Colon (tissue), 2 donors: ENCODE measurements at regions not wholly inside any gene's neighbourhood (a gene's known extent, or its start where the extent isn't known, plus 50 kb on each side); places are given as distances from the start of the nearest gene placed in this dataset.

Source experiments
- FAIRE-seq: peaks from 2 replicates; lab custom pipeline; 2012; peaks lifted over from hg19 to GRCh38; lab: Jason Lieb, UNC
- donor health status: control.
- donor health status: control.

DNA sequence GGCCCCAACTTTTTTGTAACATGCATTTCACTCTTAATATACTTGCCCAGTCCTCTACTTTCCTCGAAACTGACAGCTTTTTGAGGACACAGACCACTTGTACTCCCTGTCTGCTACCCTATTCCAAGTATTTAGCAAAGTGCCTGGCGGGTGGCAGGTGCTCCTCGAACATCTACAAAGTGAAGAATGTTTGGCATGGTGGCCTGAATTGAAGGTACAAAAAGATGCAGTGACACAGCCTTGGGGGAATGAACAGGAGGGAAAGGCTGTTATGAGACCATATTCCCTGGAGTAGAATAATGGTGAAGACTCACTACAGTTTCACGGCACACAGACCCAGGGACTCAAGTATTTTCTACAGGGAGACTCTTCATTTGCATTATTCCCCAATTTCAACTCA lies 590.9 kb downstream of the PRELID2 start:
- no peak for FAIRE-seq

DNA sequence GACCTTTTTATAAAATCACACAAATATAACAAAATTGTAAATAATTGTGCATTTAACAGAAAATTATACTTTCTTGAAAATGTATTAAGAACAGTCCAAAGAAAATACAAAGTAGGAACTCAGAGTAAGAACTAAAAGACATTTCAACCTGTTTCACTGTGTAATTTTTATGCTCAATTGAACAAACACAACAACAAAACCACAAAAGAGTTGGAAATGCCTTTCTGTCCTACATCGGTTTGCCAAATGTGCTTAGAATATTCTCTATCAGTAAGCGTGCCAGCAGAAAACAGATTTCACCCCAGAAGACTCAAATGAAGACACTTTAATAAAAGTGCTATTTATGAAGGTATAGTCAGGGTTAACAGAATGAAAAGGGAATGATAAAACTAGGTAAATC lies 592.1 kb downstream of the PRELID2 start:
- FAIRE-seq = no peak

DNA sequence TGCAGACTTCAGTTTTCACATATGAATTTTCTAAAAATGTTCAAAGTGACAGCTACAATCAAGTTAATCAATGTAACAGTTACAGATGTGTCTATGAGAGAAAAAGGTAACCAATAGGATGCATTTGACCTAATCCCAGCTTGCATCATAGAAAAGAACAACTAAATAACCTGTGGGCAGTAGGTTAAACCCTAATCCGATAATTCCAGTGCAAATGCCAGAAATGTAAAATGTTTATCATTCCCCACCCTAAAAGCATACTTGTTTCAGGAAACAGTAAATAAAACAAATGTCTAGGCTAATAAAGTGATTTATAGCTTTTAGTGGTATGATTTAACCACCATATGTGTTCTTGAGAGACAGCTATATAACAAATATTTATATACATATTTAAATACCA lies 592.6 kb downstream of the PRELID2 start:
- no peak for FAIRE-seq

DNA sequence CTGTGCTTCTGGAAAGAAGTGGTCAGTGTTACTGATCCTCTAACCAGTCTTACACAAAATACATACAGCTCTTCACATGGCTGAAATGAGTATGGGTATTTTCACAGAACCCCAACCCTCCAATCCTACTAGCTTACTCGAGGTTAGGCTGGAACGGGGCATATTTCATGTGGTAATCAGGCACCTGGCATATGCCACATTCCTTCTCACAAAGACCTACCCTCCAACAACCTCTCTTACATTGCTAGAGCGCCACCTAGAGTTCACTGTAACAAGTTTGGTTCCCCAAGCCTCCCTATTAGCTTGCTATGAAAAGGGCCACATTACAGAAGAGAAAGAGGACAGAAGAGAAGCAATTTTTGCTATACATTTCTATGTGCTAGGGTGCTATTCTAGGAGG lies 597.3 kb downstream of the PRELID2 start:
- FAIRE-seq = no peak

DNA sequence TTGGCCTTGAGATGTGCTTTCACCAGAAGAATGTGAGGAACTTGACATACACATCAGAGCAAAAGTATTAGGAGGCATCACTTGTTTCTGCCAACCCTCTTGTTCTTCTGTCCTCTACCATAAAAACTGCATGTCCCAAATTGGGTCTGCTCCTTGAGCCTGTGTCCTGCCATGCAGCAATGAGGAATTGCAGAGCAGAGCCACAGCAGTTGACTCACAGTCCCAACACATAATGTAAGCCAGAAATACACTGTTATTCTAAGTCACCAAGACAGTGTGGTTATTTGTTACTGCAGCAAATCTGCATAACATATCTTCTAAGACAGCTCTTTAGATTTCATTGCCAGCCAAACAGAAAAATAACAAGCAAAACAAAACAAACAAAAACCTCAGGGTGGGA lies 598.2 kb downstream of the PRELID2 start:
- no peak for FAIRE-seq

DNA sequence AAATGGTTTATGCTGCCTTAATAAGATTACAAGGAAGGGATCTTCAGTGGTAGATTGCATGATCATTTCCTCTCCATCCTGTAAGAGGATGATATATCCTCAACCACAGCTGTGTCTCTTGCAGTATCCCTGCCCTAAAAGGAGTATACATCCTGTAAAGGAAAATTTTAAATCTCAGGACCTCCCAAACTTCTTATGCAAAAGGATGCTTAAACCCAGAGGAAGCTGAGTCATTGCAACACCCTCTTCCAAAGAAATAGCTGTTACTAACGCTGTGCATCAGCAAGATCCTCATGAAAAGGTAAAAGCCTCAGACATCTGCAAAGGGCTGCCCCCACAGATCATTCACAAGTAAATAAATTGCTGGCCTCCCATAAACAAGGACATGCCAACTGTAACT lies 599.0 kb downstream of the PRELID2 start:
- FAIRE-seq = no peak

DNA sequence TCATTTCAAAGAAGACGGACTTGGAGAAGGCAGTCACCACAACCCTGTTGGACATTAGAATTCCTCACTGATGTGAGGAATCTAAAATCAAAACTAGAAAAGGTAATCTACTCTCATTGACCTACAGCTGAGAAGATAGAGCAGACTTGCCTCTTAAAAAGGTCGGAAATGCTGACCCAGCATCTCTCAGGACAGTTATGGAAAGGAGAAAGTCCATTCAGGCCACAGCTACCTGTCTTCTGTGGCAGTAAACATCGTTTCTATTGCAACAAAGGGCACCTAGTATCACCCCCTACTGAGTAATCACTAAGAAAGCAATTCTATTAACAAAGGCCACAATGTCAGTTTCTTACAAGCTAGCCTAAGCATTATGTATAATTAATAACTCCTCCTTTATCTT lies 601.7 kb downstream of the PRELID2 start:
- no peak for FAIRE-seq

DNA sequence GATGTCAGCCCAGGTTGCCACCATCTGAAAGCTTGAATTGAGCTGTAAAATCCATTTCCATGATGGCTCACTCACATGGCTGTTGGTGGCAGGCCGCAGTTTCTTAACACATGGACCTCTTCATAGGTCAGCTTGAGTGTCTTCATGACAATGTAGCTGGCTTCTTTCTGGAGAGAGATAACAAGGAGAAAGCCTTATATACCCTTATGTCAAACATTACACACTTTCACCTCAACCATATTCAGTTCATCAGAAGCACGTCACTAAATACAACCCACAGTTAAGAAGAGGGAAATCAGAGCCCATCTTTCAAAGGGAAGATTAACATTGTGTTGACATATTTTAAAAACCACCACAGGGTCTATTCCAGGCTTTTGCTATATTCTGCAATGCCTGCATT lies 604.4 kb downstream of the PRELID2 start:
- FAIRE-seq = no peak

DNA sequence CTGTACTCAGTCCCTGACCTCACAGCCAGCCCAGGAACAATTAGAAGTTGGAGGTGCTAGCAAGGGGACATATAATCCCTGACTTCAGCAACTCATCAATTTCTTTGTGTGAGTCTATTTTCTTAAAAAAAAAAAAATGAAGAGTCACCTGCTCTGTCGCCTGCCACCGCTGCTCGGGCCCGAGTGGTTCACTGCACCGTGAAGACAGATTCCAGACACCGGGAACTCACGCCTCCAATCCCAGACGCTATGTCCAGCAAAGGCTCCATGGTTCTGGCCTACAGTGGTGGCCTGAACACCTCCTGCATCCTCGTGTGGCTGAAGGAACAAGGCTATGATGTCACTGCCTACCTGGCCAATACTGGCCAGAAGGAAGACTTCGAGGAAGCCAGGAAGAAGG lies 606.6 kb downstream of the PRELID2 start:
- FAIRE-seq = no peak

DNA sequence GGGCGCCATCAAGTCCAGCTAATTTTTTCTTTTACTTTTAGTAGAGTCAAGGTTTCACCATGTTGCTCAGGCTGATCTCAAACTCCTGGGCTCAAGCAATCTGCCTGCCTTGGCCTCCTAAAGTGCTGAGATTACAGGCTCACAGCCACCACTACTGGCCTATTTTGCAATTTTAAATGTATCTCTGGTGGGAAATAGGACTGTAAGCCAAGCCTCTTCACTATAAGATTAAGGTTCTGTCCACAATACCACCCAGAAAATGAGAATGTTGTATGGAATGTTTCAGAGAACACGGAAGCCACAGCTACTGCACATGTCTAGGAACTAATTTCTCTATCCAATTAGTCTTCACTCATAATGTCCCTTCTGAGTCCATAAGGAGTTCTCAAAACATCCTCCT lies 607.3 kb downstream of the PRELID2 start:
- FAIRE-seq = no peak

DNA sequence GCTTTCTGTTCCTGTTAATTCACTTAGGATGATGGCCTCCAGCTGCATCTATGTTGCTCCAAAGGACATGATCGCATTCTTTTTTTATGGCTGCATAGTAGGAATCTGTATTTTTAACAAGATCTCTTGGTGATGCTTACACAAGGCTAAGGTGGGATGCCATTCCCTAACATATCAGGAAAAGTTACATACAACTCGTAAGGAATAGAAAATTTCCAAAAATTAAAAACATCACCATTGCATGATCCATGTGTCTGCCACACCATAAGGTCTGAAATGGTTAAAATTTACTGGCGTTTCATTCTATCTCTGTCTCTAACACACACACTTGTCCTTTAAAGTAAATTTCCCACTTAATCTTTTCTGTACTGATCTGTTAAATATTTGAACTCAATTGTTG lies 608.4 kb downstream of the PRELID2 start:
- no peak for FAIRE-seq

DNA sequence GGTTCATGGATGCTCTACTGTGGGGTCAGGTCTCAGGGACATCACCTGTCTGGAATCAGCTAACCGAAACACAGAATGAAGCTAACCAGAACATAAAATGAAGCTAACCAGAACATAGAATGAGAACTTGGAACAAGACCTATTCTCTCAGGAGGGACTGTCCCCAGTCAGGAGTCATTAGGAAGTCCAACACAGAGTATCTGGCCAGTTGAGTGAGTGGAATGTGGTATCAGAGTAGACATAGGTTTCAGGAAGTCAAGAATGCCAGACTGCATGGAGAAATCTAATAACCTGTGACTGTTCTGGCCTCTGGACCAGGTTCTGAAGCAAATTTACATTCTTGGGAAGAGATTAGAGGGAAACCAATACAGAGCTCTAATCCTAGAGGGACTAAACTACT lies 609.6 kb downstream of the PRELID2 start:
- no peak for FAIRE-seq

DNA sequence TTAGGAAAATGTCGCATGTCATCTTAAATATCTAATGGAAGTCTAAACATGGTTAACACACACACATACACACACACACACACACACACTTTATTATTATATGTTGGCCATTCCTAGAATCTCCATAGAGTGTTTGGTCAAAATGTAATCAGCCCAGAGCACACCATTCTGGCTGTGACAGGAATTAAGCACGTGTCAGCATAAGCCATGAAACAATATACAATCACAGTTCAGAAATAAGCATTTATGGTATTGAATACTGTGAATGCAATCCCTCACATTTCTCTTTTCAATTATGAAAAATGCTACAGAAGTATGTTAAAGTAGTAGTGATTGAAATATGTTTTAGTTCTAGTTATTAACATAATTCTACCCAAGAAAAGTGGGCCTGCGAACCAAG lies 611.6 kb downstream of the PRELID2 start:
- no peak for FAIRE-seq

DNA sequence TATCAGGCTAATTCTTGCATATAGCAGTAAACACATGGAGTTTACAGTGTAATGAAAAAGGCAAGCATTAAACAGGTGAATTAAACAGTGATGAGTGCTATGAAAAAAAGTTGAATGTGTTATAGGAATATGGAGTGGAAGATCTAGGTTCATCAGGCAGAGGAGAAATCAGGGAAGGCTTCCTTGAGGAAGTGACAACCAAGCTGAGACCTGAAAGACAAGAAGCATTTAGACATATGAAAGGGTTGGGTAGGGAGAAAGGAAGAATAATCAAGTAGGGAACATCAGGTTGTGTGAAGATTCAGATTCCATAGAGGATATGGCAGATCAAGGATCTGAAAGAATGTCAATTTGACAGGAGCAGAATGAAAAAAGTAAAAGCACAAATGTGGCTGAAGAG lies 612.5 kb downstream of the PRELID2 start:
- no peak for FAIRE-seq

DNA sequence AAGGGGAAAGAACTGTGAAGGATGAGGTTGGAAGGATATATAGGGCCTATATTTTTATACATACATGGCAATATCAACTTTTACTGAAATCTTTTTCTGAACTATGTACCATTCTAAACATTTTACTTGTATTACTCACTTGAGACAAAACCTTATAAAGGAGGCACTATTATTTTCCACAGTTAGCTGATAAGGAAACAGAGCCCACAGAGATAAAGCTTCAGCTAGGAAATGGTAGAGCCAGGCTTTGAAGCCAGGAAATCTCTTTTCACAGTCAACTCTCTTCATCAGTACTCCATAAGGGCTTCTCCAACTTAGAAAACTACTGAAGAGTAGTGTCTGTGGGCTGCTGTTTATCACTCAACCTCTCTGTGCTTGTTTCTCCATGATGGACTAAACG lies 613.7 kb downstream of the PRELID2 start:
- no peak for FAIRE-seq

DNA sequence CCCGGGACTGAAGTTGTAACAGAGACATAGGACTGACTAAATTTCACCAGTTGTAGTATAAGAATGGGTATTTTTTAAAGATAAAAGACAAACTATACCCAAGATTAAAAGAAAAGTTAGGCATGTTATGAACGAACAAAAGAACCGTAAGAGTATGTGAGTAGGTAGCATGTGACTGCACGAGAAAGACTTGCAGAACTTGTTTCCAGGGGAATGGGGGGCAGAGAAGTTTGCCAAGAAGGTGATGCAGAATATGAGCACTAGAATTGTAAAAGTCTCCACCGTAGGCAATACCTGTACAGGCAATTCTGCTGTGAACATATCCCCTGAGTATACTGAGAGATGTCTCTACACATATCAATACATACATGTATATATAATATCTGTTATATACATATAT lies 614.7 kb downstream of the PRELID2 start:
- no peak for FAIRE-seq

DNA sequence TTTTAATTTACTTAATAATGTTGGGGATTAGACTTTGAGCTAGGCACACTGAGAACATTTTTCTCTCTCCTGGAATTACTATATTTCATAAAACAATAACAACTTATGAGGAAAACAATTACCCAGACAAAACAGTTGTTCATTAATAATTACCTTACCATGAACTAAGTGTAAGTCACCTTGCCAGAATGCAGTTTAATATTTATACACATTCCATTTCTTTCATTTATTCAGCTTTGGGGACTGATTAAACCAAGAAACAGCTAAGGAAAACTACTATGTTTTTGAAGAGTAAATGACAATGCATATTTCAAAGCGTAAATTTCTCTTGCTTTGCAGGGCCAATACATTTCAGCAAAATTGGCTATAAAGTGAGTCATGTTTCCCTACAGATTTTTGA lies 616.2 kb downstream of the PRELID2 start:
- no peak for FAIRE-seq

DNA sequence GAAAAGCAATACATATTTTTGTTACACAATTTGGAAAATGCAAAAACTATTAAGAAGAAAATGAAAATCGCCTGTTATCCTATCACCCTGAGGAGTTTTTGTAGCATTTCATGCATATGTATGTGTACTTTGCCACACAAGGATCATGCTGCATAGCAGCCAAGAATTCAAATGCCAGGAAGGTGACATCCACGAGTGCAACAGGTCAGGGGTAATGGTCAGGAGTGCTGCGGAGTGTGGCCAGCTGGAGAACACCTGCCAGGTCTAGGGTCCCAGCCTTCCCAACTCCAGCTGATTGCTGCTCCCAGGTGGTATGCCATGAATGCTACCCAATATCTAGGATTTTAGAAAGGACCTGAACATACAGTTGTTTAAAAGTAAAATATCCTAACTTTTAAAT lies 617.1 kb downstream of the PRELID2 start:
- FAIRE-seq = no peak

DNA sequence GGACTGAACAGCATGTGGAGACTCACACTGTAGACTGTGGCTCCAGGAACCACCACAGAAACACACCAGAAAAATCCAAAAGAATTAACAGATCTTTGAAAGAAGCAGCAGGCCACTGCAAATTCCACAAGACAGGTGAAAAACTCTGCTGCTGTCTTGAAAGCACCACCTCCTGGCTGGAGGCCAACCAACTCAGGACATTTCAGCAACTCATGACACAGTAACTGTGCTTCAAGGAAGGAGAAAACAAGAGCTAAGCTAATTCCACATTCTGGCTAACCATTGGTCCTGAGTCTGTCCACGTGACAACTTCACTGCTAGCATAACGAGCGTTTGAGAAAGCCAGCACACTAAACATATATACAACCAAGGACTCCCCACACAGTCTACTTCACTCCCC lies 625.1 kb downstream of the PRELID2 start:
- no peak for FAIRE-seq

DNA sequence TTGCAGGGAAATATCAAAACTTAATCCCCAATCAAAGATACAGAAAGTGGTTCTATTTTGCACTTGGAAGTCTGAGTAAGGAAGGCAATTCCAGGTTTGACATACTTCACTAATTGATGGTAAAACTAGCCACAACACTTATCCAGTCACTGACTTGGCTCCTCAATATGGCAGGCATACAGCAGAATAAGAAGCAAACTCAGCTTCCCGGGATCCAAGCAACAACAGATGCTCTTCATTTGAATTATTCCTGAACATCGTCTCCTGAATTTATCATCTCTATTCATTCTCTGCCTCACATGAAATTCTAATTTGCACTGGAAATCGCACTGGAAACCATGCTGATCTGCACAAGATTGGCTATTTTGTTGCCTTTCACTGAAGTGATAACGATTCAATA lies 629.6 kb downstream of the PRELID2 start:
- no peak for FAIRE-seq

DNA sequence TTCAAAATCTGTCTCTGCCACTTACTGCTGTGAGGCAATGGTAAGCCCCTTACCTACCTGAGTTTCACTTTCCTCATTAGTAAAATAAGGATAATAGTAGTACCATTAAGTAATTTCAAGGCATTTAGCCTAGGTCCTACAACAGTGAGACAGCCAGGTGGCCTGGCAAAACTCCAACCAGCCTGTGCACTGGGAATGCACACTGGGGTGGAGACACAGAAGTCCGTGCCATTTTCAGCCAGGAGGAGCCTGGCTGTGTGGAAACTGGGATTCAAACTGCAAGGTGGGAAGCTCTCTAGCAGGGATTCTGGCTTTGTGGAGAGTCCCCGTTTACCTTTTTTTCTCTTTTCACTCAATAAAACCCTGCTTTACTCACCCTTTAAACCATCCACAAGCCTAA lies 630.4 kb downstream of the PRELID2 start:
- no peak for FAIRE-seq

DNA sequence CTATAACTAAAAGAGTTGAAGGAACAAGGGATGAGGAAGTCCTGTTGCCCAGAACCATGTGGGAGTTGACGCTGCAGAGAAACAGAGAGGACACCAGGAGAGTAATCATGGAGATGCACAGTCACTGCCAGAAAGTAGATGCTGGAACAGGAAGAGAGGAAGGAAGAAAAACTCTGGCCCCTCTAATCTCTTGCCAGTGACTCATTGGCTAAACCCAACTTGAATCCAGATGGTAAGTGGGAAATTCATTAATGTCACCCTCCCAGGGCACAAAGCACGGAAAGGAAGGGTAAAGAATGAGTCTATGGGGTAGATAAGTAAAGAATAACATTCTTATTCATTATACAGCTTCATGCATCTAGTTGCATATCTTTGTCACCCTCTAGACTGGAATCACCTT lies 631.9 kb downstream of the PRELID2 start:
- no peak for FAIRE-seq

DNA sequence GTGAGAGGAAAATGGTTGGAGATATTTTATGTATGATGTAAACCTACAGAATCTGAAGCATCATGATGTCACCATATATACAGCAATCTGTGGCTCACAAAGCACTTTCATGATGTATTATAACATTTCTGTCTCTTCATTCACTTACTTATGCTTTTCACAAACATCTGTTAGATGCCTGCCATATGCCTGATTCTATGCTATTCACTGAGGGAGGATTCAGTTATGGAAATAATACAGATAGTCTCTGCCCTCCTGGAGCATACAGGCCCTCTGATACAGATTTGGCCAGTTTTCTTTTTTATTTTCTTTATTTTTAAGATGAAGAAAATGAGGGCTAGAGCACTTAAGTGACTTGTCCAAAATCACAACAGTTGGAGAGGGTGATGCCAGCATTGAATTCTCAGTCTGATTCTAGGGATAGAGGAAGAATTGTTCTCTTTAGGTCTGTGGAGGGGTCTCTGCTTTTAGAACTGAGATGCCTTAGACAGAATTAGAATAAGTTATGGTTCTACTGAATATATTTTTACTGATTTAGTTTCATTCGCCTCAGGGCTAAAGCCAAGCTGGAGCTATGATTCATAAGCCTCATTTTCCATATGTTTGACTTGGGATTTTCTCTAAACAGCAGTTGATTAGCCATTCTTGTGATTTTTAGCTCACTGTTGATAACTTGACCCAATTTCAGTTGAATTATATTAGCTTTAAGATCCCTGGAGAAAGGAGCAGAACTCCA lies 636.4 kb downstream of the PRELID2 start:
- FAIRE-seq = no peak

DNA sequence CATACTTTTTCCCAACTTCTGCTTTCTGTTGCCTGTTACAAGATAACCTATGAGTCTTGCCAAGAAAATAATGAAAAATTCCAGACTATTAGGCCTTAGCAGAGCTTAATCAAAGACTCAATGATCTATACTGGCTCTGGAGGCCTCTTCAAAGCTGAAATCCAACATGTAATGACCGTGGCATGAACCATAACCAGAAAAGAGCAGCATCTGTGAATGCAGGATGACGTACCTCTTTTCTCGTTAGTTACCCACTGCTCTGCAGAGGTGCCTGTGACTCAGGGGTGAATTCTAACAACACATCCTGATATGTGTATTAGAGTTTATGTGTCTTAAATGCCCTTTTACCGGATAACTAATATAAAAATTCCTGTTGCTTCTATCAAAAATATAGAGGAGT lies 645.4 kb downstream of the PRELID2 start:
- FAIRE-seq = no peak

DNA sequence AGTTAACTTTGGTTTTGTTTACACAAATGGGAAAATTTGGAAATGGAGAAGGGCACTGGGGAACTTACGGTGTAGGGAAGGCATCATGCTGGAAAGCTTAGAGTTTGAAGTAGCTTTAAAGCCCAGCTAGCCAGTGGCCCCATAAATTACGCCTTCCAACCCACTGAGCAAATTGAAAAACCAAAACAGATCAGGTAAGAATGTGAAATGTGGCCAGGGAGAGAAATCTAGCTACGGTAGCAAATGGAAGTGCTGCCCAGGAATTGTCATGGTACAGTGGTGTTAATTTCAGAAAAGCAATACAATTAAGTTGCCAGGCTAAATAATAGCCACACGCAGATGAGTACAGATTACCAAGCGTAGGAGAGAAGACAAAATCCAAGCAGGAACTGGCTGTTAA lies 654.8 kb downstream of the PRELID2 start:
- no peak for FAIRE-seq
